Liver (tissue), 8 donors: ENCODE measurements at regions not wholly inside any gene's neighbourhood (a gene's known extent, or its start where the extent isn't known, plus 50 kb on each side); places are given as distances from the start of the nearest gene placed in this dataset.

Experiments used
- DNase-seq: peaks from one replicate; pipeline ENCODE4 v3.0.0-alpha.2; 2017; ENCODE audit warnings: low spot score
- H3K27ac ChIP-seq, 2 donors: one replicate each; pipeline ENCODE4 v1.7.0; 2013; ENCODE audit warnings: inconsistent platforms in 2 of 2, low read length in 2 of 2, control low read depth in 1 of 2, low read depth in 1 of 2, mild to moderate bottlenecking in 1 of 2
- H3K27me3 ChIP-seq, 4 donors: one replicate each; pipeline versions ENCODE4 v1.6.1 to v1.7.0; 2013; ENCODE audit warnings: low read length in 3 of 4, inconsistent platforms in 1 of 4, mild to moderate bottlenecking in 1 of 4, moderate library complexity in 1 of 4; ENCODE audit not compliant: control insufficient read depth in 4 of 4, insufficient read depth in 4 of 4
- H3K36me3 ChIP-seq, 4 donors: one replicate each; pipeline versions ENCODE4 v1.6.1 to v1.7.0; 2013; ENCODE audit warnings: low read length in 3 of 4, mild to moderate bottlenecking in 3 of 4, low read depth in 1 of 4, moderate library complexity in 1 of 4; ENCODE audit not compliant: control insufficient read depth in 4 of 4, insufficient read depth in 3 of 4
- H3K4me1 ChIP-seq, 4 donors: one replicate each; pipeline versions ENCODE4 v1.6.1 to v1.7.0; 2013; ENCODE audit warnings: low read length in 3 of 4, mild to moderate bottlenecking in 3 of 4, moderate library complexity in 1 of 4; ENCODE audit not compliant: control insufficient read depth in 4 of 4, insufficient read depth in 4 of 4
- H3K4me3 ChIP-seq, 3 donors: one replicate each; pipeline versions ENCODE4 v1.6.1 to v1.7.0; 2013; ENCODE audit warnings: low read length in 3 of 3, control low read depth in 1 of 3, low read depth in 1 of 3, mild to moderate bottlenecking in 1 of 3
- H3K9ac ChIP-seq, 2 donors: one replicate each; pipeline ENCODE4 v1.7.0; 2013; ENCODE audit warnings: low read length in 2 of 2, mild to moderate bottlenecking in 2 of 2, moderate library complexity in 2 of 2, control low read depth in 1 of 2, low read depth in 1 of 2
- H3K9me3 ChIP-seq, 4 donors: one replicate each; pipeline versions ENCODE4 v1.6.1 to v1.7.0; 2013; ENCODE audit warnings: low read length in 3 of 4; ENCODE audit not compliant: control insufficient read depth in 4 of 4
- CTCF ChIP-seq: fragments of 150-350 bp; IDR thresholded peaks from 2 replicates; pipeline ENCODE4 v1.5.1; 2017; ENCODE audit warnings: improper control_type of control experiment, low read depth, low read length; ENCODE audit not compliant: missing input control
- EGR1 ChIP-seq, 2 donors: IDR thresholded peaks; 2 replicates each; pipeline ENCODE4 v1.6.1; 2016 to 2018; ENCODE audit warnings: antibody characterized with exemption in 2 of 2, low read depth in 2 of 2
- FOXA1 ChIP-seq: IDR thresholded peaks from 2 replicates; pipeline ENCODE4 v1.6.1; 2016; ENCODE audit warnings: antibody characterized with exemption
- FOXA2 ChIP-seq: IDR thresholded peaks from 2 replicates; pipeline ENCODE4 v1.6.1; 2016; ENCODE audit warnings: antibody characterized with exemption
- HNF4A ChIP-seq, 2 donors: conservative IDR thresholded peaks; 2 replicates each; pipeline ENCODE4 v1.6.1; 2016; ENCODE audit warnings: antibody characterized with exemption in 2 of 2, mild to moderate bottlenecking in 2 of 2
- HNF4G ChIP-seq: IDR thresholded peaks from 2 replicates; pipeline ENCODE4 v1.6.1; 2016; ENCODE audit warnings: antibody characterized with exemption
- MAX ChIP-seq: IDR thresholded peaks from 2 replicates; pipeline ENCODE4 v1.6.1; 2016; ENCODE audit warnings: antibody characterized with exemption
- NR2F2 ChIP-seq: IDR thresholded peaks from 2 replicates; pipeline ENCODE4 v1.6.1; 2016; ENCODE audit warnings: antibody characterized with exemption
- REST ChIP-seq: IDR thresholded peaks from 2 replicates; pipeline ENCODE4 v1.6.1; 2016; ENCODE audit warnings: antibody characterized with exemption, mild to moderate bottlenecking
- RXRA ChIP-seq, 2 donors: IDR thresholded peaks; 2 replicates each; pipeline ENCODE4 v1.6.1; 2017 to 2018; ENCODE audit warnings: antibody characterized with exemption in 2 of 2, mild to moderate bottlenecking in 1 of 2
- SP1 ChIP-seq: IDR thresholded peaks from 2 replicates; pipeline ENCODE4 v1.6.1; 2018; ENCODE audit warnings: antibody characterized with exemption, mild to moderate bottlenecking
- YY1 ChIP-seq: IDR thresholded peaks from 2 replicates; pipeline ENCODE4 v1.6.1; 2016; ENCODE audit warnings: antibody characterized with exemption, mild to moderate bottlenecking
- ZBTB33 ChIP-seq: IDR thresholded peaks from 2 replicates; pipeline ENCODE4 v1.6.1; 2016; ENCODE audit warnings: antibody characterized with exemption
- WGBS: extraction: QIAGEN DNeasy Blood & Tissue Kit; methylation state at CpG from one replicate; pipeline ENCODE4 v1.1.7; 2013; 5-methylcytosine and 5-hydroxymethylcytosine counted together
- TF ChIP-seq, protein P1 (sequence below): IDR thresholded peaks from 2 replicates; pipeline ENCODE4 v1.6.1; 2016; ENCODE audit warnings: antibody characterized with exemption
- donor health status: healthy.
- donor health status: healthy.
- donor health status: healthy.
- donor health status: healthy.
- donor health status: healthy.

- DNase-seq = no peak
- Histone ChIP-seq H3K36me3 (no peaks in the 10 kb centered on the region), H3K4me3 (no peak overlapping the region), H3K27me3 (no peaks in the 10 kb centered on the region), H3K27ac (no peak overlapping the region), H3K4me1 (no peaks in the 10 kb centered on the region), H3K9ac (no peak overlapping the region), H3K9me3 (peaks cover 0 to 2% (median under 1%) of the 10 kb centered on the region in 4 donors)
- TF ChIP-seq, protein P1, sequence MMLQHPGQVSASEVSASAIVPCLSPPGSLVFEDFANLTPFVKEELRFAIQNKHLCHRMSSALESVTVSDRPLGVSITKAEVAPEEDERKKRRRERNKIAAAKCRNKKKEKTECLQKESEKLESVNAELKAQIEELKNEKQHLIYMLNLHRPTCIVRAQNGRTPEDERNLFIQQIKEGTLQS = no peak
- TF ChIP-seq YY1 = no peak
- TF ChIP-seq FOXA1 = no peak
- 59% methylated on average over 2 of the region's 2 CpGs for WGBS
Measured at GRCh38 chr14:84202486-84202885, 1327.5 kb upstream of the FLRT2 start.

DNA sequence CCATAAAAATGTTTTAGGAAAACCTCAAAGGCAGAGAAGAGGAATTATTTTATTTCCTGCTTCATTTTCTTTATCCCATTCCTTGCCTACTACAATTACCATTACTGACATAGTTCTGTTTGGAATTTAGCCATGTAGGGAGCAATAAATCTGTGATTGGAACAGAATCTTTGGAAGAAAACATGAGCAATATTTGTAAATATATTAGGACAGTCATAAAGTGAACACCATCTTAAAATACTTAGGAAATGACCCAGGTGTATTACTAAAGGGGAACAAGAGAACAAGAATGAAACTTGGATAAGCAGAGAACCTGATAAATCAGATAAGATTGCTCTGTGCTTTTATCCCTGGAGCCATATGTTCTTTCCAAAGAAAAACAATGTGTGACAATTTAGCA lies 1326.0 kb upstream of the FLRT2 start:
- no peak overlapping the region for H3K9ac ChIP-seq
- no peaks in the 10 kb centered on the region for H3K4me1 ChIP-seq
- peaks cover 0 to 2% (median under 1%) of the 10 kb centered on the region in 4 donors for H3K9me3 ChIP-seq
- no peak overlapping the region for H3K27ac ChIP-seq
- TF ChIP-seq REST (no peak), RXRA (IDR thresholded peaks at IDR 0.05) (no peak), HNF4A (conservative IDR thresholded peaks at IDR 0.05) (no peak), EGR1 (IDR thresholded peaks at IDR 0.05; ENCODE audit: low read depth in 2 of 2) (no peak), SP1 (no peak), YY1 (no peak), CTCF (no peak), FOXA2 (no peak), NR2F2 (no peak), HNF4G (no peak), FOXA1 (no peak)
- DNase-seq = no peak
- H3K4me3 ChIP-seq = no peak overlapping the region
- no peaks in the 10 kb centered on the region for H3K27me3 ChIP-seq
- no peaks in the 10 kb centered on the region for H3K36me3 ChIP-seq

DNA sequence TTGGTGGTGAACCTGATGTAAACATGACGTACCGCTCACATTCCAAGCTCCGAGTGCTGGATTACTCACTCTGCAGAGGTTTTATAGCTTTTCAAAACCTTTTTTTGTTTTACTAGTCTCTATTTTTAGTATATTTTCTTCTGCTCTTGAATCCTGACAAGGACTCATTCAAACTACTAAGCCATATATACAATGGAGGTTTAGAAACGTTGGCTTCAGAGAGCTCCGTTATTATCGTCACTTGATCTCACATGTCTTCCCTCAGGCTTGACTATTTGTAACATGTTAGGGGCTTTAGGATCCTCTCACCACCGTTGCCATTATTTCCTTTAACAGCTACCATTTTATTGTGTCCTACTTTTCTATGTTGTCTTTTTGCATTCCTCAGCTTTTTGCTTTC lies 1321.5 kb upstream of the FLRT2 start:
- TF ChIP-seq REST = no peak
- TF ChIP-seq ZBTB33 = no peak
- no peak for TF ChIP-seq MAX
- no peak for TF ChIP-seq FOXA1
- H3K27ac ChIP-seq = no peak overlapping the region
- WGBS = 82% methylated on average over 7 of the region's 7 CpGs
- DNase-seq = no peak
- no peaks in the 10 kb centered on the region for H3K27me3 ChIP-seq
- H3K36me3 ChIP-seq = no peaks in the 10 kb centered on the region
- H3K9ac ChIP-seq = no peak overlapping the region
- no peaks in the 10 kb centered on the region for H3K4me1 ChIP-seq
- H3K9me3 ChIP-seq = peaks cover 0 to 2% (median 0%) of the 10 kb centered on the region in 4 donors
- H3K4me3 ChIP-seq = no peak overlapping the region
